ENCODE measurements at regions not wholly inside any gene's neighbourhood (a gene's known extent, or its start where the extent isn't known, plus 50 kb on each side); places are given as distances from the start of the nearest gene placed in this dataset.
"Not testable (repeated sequence)": the region's sequence is repeated elsewhere in the genome, so short reads cannot be mapped to it uniquely, and the experiment has no call there.

DNA sequence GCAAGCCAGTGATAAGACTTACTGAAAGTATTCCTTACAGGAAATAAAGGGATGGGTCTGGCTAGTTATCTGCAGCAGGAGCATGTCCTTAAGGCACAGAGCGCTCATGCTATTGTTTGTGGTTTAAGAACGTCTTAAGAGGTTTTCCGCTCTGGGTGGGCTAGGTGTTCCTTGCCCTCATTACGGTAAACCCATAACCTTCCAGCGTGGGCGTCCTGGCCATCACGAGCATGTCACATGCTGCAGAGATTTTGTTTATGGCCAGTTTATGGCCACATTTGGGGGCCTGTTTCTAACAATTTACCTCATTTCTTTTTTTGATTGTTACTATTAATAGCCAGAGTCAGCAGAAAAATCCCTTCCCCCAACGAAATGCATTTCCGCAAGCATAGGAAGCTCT, 61.0 kb upstream of the TNK2 start:
- TF ChIP-seq, protein P1, sequence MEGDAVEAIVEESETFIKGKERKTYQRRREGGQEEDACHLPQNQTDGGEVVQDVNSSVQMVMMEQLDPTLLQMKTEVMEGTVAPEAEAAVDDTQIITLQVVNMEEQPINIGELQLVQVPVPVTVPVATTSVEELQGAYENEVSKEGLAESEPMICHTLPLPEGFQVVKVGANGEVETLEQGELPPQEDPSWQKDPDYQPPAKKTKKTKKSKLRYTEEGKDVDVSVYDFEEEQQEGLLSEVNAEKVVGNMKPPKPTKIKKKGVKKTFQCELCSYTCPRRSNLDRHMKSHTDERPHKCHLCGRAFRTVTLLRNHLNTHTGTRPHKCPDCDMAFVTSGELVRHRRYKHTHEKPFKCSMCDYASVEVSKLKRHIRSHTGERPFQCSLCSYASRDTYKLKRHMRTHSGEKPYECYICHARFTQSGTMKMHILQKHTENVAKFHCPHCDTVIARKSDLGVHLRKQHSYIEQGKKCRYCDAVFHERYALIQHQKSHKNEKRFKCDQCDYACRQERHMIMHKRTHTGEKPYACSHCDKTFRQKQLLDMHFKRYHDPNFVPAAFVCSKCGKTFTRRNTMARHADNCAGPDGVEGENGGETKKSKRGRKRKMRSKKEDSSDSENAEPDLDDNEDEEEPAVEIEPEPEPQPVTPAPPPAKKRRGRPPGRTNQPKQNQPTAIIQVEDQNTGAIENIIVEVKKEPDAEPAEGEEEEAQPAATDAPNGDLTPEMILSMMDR (conservative IDR thresholded peaks at IDR 0.05; ENCODE audit: low read length), result not testable (repeated sequence)
- not testable (repeated sequence) for TF ChIP-seq EZH2phosphoT487 (IDR thresholded peaks at IDR 0.05; ENCODE audit: borderline replicate concordance)

Measured in Loucy (cell line).